ENCODE measurements at regions not wholly inside any gene's neighbourhood (a gene's known extent, or its start where the extent isn't known, plus 50 kb on each side); places are given as distances from the start of the nearest gene placed in this dataset.

- TF ChIP-seq POLR2A (IDR thresholded peaks at IDR 0.05) (no peak), CTCF (IDR thresholded peaks at IDR 0.05) (no peak)
These were observed 449.1 kb upstream of the NRP1 start for GRCh38 chr10:33783557-33783956.
